HFFc6 (cell line): ENCODE measurements at regions not wholly inside any gene's neighbourhood (a gene's known extent, or its start where the extent isn't known, plus 50 kb on each side); places are given as distances from the start of the nearest gene placed in this dataset.

Source experiments
- DNase-seq: peaks from one replicate; pipeline ENCODE4 v3.0.0-alpha.2; 2018
- H3K27ac Mint-ChIP-seq: 2 replicates; pipeline ENCODE4 v1.8.0; 2020; ENCODE audit warnings: mild to moderate bottlenecking, mixed read lengths
- H3K27me3 Mint-ChIP-seq: 2 replicates; pipeline ENCODE4 v1.8.0; 2021; ENCODE audit warnings: mild to moderate bottlenecking, moderate library complexity, mixed read lengths; ENCODE audit not compliant: insufficient read depth
- H3K36me3 Mint-ChIP-seq: 2 replicates; pipeline ENCODE4 v1.8.0; 2021; ENCODE audit warnings: low read depth, mixed read lengths
- H3K4me1 Mint-ChIP-seq: 2 replicates; pipeline ENCODE4 v1.8.0; 2020; ENCODE audit warnings: low read depth, mixed read lengths
- H3K4me3 Mint-ChIP-seq: 2 replicates; pipeline ENCODE4 v1.8.0; 2020; ENCODE audit warnings: mild to moderate bottlenecking, moderate library complexity, mixed read lengths
- H3K9me3 Mint-ChIP-seq: 2 replicates; pipeline ENCODE4 v1.8.0; 2020; ENCODE audit warnings: mild to moderate bottlenecking, mixed read lengths
- TF ChIP-seq, protein P1 (sequence below): fragments of 200-600 bp; sonication (generic); IDR thresholded peaks from 2 replicates; pipeline ENCODE4 v1.5.0; 2021; ENCODE audit warnings: antibody characterized with exemption, mild to moderate bottlenecking

DNA sequence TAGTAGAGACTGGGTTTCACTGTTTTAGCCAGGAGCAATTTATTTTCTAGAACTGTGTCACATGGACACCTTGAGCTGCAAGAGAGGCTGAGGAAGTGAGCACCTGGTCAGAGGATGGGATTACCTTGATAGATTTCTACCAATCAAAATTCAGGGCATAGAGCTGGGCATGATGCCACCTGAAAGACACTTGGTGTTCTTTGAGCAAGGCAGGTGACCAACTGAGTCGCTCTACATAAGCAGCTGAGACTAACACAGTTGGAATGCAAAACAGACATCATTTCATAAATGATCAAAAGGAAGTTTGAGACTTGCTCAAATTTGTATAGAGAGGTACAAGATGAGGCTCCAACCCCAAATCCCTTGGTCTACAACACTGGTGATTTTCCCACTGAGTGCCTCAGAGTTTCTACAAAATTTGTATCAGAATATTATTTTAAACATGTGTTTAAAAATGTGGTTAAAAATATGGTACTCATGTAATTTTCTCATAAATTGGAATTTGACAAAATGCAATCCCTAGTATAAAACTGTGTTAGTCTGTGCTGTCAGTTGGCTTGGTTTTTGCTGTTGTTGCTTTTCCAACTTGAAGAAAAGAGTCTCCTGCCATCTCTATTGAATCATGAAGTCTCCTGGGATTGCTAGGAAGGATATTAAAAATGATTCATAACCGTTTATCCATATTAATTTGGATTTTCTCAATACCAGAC is 156.4 kb upstream of the MDFIC start:
- H3K27me3 Mint-ChIP-seq, result peaks cover 2% of the 10 kb centered on the region; the same call in 1 of the 2 replicates
- no peak for DNase-seq
- H3K9me3 Mint-ChIP-seq, result no peaks in the 10 kb centered on the region
- peaks cover 13% of the 10 kb centered on the region for H3K4me1 Mint-ChIP-seq
- H3K36me3 Mint-ChIP-seq, result no peaks in the 10 kb centered on the region
- no peak overlapping the region for H3K4me3 Mint-ChIP-seq
- TF ChIP-seq, protein P1, sequence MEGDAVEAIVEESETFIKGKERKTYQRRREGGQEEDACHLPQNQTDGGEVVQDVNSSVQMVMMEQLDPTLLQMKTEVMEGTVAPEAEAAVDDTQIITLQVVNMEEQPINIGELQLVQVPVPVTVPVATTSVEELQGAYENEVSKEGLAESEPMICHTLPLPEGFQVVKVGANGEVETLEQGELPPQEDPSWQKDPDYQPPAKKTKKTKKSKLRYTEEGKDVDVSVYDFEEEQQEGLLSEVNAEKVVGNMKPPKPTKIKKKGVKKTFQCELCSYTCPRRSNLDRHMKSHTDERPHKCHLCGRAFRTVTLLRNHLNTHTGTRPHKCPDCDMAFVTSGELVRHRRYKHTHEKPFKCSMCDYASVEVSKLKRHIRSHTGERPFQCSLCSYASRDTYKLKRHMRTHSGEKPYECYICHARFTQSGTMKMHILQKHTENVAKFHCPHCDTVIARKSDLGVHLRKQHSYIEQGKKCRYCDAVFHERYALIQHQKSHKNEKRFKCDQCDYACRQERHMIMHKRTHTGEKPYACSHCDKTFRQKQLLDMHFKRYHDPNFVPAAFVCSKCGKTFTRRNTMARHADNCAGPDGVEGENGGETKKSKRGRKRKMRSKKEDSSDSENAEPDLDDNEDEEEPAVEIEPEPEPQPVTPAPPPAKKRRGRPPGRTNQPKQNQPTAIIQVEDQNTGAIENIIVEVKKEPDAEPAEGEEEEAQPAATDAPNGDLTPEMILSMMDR, result no peak
- H3K27ac Mint-ChIP-seq, result no peak overlapping the region

DNA sequence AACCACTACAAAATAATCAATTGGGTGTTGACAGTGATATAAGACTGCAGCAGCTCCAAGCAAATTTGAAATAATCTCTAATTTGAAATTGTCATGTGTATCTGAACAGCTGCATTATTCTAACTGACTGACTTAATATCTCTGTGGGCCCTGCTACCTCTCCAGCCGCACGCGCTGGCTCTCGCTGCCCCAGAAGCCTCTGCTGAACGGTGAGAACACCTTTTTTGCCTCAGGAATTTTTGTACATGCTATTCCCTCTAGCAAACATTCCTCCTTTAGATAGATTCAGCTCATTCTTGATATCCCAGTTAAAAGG is 155.9 kb upstream of the MDFIC start:
- TF ChIP-seq, protein P1, result no peak
- Mint-ChIP-seq H3K27ac (no peak overlapping the region), H3K4me3 (no peak overlapping the region), H3K9me3 (no peaks in the 10 kb centered on the region), H3K36me3 (no peaks in the 10 kb centered on the region), H3K4me1 (peaks cover 10% of the 10 kb centered on the region), H3K27me3 (no peaks in the 10 kb centered on the region; the same call in 1 of the 2 replicates)
- no peak for DNase-seq

DNA sequence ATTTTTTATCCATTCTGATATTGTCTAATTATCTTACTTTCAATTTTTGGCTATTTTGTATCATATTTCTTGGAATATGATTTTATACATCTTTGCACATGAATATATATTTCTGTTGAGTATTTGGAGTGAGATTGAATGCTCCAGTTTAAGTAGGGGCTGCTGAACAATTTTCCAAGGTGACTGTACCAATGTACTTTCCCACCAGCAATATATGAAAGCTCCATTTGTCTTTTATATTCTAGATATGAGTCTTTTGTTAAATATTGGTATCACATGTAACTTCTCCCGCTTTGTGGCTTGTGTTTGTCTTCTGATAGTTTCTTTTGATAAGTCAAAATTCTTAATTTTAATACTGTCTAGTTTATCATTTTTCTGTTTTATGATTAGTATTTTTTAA is 144.6 kb upstream of the MDFIC start:
- Mint-ChIP-seq H3K9me3 (no peaks in the 10 kb centered on the region), H3K36me3 (no peaks in the 10 kb centered on the region), H3K27me3 (peaks cover 3% of the 10 kb centered on the region), H3K4me3 (no peak overlapping the region), H3K4me1 (no peaks in the 10 kb centered on the region), H3K27ac (no peak overlapping the region)
- TF ChIP-seq, protein P1, result no peak
- no peak for DNase-seq

DNA sequence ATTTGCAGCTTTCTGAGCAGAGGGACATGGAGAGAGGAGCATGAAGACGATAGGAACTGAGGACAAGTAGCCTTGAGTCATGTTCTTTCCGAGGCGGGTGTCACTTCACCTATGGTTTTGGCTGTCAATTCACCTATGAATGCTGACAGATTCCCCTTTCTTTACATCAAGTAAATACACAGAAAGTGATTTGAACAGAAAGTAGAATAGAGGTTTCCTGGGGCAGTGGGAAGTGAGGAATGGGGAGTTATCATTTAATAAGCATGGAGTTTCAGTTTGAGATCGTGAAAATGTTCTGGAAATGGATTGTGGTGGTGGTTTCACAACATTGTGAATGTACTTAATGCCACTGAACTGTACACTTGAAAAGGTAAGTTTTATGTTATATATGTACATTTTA is 138.4 kb upstream of the MDFIC start:
- Mint-ChIP-seq H3K27me3 (peaks cover 3% of the 10 kb centered on the region), H3K9me3 (no peaks in the 10 kb centered on the region)

DNA sequence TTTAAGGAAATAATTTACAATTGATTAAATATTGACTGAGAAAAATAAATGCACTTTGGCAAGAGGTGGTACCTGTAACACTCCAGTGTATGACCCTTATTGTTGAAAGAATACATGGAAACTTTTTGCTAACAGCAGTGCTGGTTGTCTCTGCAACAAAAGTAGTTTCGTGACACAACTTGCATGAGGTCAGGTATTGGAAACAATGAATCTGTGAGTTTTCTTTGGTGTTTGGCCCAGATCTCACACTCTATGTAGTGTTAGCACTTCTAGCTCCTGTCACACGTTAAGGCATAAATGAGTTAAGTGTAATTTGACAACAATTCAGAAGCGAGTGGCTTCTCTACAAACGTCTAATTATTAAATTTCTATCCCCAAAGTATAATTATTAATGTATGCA is 137.7 kb upstream of the MDFIC start:
- Mint-ChIP-seq H3K9me3 (no peaks in the 10 kb centered on the region), H3K27ac (no peak overlapping the region), H3K27me3 (peaks cover 3% of the 10 kb centered on the region), H3K36me3 (no peaks in the 10 kb centered on the region), H3K4me3 (no peak overlapping the region), H3K4me1 (peaks cover 10% of the 10 kb centered on the region)
- TF ChIP-seq, protein P1, result no peak
- no peak for DNase-seq

More for the DNA sequence above, 138.4 kb upstream of the MDFIC start:
- Mint-ChIP-seq H3K36me3 (no peaks in the 10 kb centered on the region), H3K4me3 (no peak overlapping the region), H3K4me1 (peaks cover 3% of the 10 kb centered on the region), H3K27ac (no peak overlapping the region)
- TF ChIP-seq, protein P1, result no peak
- DNase-seq, result no peak

DNA sequence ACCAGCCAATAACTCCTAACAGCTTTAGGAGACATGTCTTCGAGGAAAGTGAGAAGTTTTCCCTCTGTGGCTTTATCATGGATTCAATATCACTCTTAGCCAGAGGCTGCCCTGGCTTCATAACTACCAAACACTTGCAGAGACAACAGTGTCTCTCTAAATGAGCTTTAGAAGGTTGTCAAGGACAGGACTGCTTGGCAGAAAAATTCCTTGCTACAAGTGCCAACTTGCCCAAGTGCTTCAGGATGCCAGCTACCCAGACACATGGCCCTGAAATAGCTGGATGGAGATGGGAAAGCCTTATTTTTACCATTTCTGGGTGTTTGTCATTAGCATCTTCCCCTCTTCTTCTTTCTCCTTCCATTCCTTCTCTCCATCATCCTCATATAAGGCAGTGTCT is 137.1 kb upstream of the MDFIC start:
- no peak overlapping the region for H3K27ac Mint-ChIP-seq
- H3K27me3 Mint-ChIP-seq, result peaks cover 3% of the 10 kb centered on the region
- TF ChIP-seq, protein P1, result no peak
- H3K9me3 Mint-ChIP-seq, result no peaks in the 10 kb centered on the region
- peaks cover 16% of the 10 kb centered on the region for H3K4me1 Mint-ChIP-seq
- DNase-seq, result no peak
- no peaks in the 10 kb centered on the region for H3K36me3 Mint-ChIP-seq
- no peak overlapping the region for H3K4me3 Mint-ChIP-seq
